Neural cell (in vitro differentiated cells): ENCODE measurements at regions not wholly inside any gene's neighbourhood (a gene's known extent, or its start where the extent isn't known, plus 50 kb on each side); places are given as distances from the start of the nearest gene placed in this dataset.

ENCODE experiments used
- H2AFZ ChIP-seq: fragments of 200-600, 300-800 bp; sonication (generic), shearing (Covaris generic); 2 replicates; pipeline ENCODE4 v1.6.0; 2014; ENCODE audit warnings: low read depth, mild to moderate bottlenecking, antibody characterized with exemption, low read length, moderate library complexity
- H3F3A ChIP-seq: fragments of 200-600 bp; shearing (Covaris generic); 2 replicates; pipeline ENCODE4 v1.6.1; 2016; ENCODE audit warnings: mild to moderate bottlenecking, moderate library complexity, mixed read lengths, antibody characterized with exemption, low read length; ENCODE audit not compliant: insufficient read depth, poor library complexity, severe bottlenecking
- H3K27ac ChIP-seq: fragments of 200-600, 300-800 bp; sonication (generic), shearing (Covaris generic); 2 replicates; pipeline ENCODE4 v1.5.1; 2014; ENCODE audit warnings: mild to moderate bottlenecking, low read length, moderate library complexity
- H3K27me3 ChIP-seq: fragments of 300-800, 200-600 bp; sonication (generic), shearing (Covaris generic); 2 replicates; pipeline ENCODE4 v1.6.0; 2014; ENCODE audit warnings: mild to moderate bottlenecking, low read depth, low read length, moderate library complexity; ENCODE audit not compliant: insufficient read depth
- H3K36me3 ChIP-seq: fragments of 300-800, 200-600 bp; sonication (generic), shearing (Covaris generic); 2 replicates; pipeline ENCODE4 v1.5.1; 2014; ENCODE audit warnings: mild to moderate bottlenecking, antibody characterized with exemption, low read length, moderate library complexity; ENCODE audit not compliant: insufficient read depth
- H3K4me2 ChIP-seq: fragments of 300-800, 200-600 bp; sonication (generic), shearing (Covaris generic); 2 replicates; pipeline ENCODE4 v1.6.0; 2014; ENCODE audit warnings: mild to moderate bottlenecking, low read length
- H3K4me3 ChIP-seq: fragments of 300-800, 200-600 bp; sonication (generic), shearing (Covaris generic); 2 replicates; pipeline ENCODE4 v1.5.1; 2014; ENCODE audit warnings: mild to moderate bottlenecking, low read length, moderate library complexity
- H3K79me2 ChIP-seq: fragments of 200-600 bp; shearing (Covaris generic); replicated peaks from 2 replicates; pipeline ENCODE4 v1.6.0; 2014; ENCODE audit warnings: mild to moderate bottlenecking, low read length, moderate library complexity; ENCODE audit not compliant: insufficient read depth
- H3K9ac ChIP-seq: fragments of 300-800, 200-600 bp; sonication (generic), shearing (Covaris generic); 2 replicates; pipeline ENCODE4 v1.6.1; 2016; ENCODE audit warnings: mild to moderate bottlenecking, low read length, mixed read lengths
- H3K9me2 ChIP-seq: fragments of 200-600 bp; shearing (Covaris generic); 2 replicates; pipeline ENCODE4 v1.6.1; 2016; ENCODE audit warnings: mild to moderate bottlenecking, low read length, mixed read lengths; ENCODE audit not compliant: insufficient read depth
- H3K9me3 ChIP-seq: fragments of 200-600, 300-800 bp; sonication (generic), shearing (Covaris generic); 2 replicates; pipeline ENCODE4 v1.6.1; 2016; ENCODE audit warnings: mild to moderate bottlenecking, mixed run types, low read length, moderate library complexity, mixed read lengths
- H4K20me1 ChIP-seq: fragments of 200-600 bp; shearing (Covaris generic); 2 replicates; pipeline ENCODE4 v1.6.1; 2016; ENCODE audit warnings: mild to moderate bottlenecking, mixed run types; ENCODE audit not compliant: insufficient read depth
- CTCF ChIP-seq: fragments of 450-650 bp; IDR thresholded peaks from 2 replicates; pipeline ENCODE4 v1.5.1; 2014; ENCODE audit warnings: antibody characterized with exemption, mild to moderate bottlenecking, moderate library complexity; ENCODE audit not compliant: poor library complexity, severe bottlenecking
- EP300 ChIP-seq: fragments of 450-650 bp; conservative IDR thresholded peaks from 2 replicates; pipeline ENCODE4 v1.6.1; 2014; ENCODE audit warnings: antibody characterized with exemption, mild to moderate bottlenecking, moderate library complexity; ENCODE audit not compliant: poor library complexity, severe bottlenecking
- EZH2 ChIP-seq: fragments of 200-600, 300-800 bp; shearing (Covaris generic), sonication (generic); IDR thresholded peaks from 2 replicates; pipeline ENCODE4 v1.6.1; 2014; ENCODE audit warnings: antibody characterized with exemption, low read length, borderline replicate concordance, mild to moderate bottlenecking; ENCODE audit not compliant: insufficient read depth, poor library complexity, severe bottlenecking
- MXI1 ChIP-seq: fragments of 450-650 bp; conservative IDR thresholded peaks from 2 replicates; pipeline ENCODE4 v1.6.1; 2014; ENCODE audit warnings: antibody characterized with exemption, mild to moderate bottlenecking; ENCODE audit not compliant: poor library complexity, severe bottlenecking
- POLR2AphosphoS5 ChIP-seq: IDR thresholded peaks from 2 replicates; pipeline ENCODE4 v1.6.1; 2012
- RAD21 ChIP-seq: fragments of 450-650 bp; conservative IDR thresholded peaks from 2 replicates; pipeline ENCODE4 v1.6.1; 2014; ENCODE audit warnings: antibody characterized with exemption, mild to moderate bottlenecking, moderate library complexity
- REST ChIP-seq: IDR thresholded peaks from 2 replicates; pipeline ENCODE4 v1.6.1; 2012; ENCODE audit warnings: borderline replicate concordance
- SMC3 ChIP-seq: fragments of 450-650 bp; conservative IDR thresholded peaks from 2 replicates; pipeline ENCODE4 v1.6.1; 2014; ENCODE audit warnings: antibody characterized with exemption, mild to moderate bottlenecking, moderate library complexity; ENCODE audit not compliant: poor library complexity
- TAF1 ChIP-seq: IDR thresholded peaks from 2 replicates; pipeline ENCODE4 v1.6.1; 2012; ENCODE audit warnings: low read depth

GRCh38 chr2:125264453-125264852 is 1239.4 kb downstream of the CNTNAP5 start:
- Histone ChIP-seq H3K36me3 (no peaks in the 10 kb centered on the region), H3K27me3 (no peaks in the 10 kb centered on the region), H2AFZ (no peak overlapping the region), H3K79me2 (no peaks in the 10 kb centered on the region), H4K20me1 (no peaks in the 10 kb centered on the region), H3K9me3 (no peaks in the 10 kb centered on the region), H3K27ac (no peak overlapping the region), H3K9ac (no peak overlapping the region), H3K4me3 (no peak overlapping the region), H3F3A (no peaks in the 10 kb centered on the region), H3K4me2 (no peak overlapping the region), H3K9me2 (no peaks in the 10 kb centered on the region)
- TF ChIP-seq SMC3 (no peak), POLR2AphosphoS5 (no peak), REST (no peak), TAF1 (no peak), EZH2 (no peak), EP300 (no peak), CTCF (no peak), RAD21 (no peak), MXI1 (no peak)

GRCh38 chr2:125267683-125268082 is 1242.6 kb downstream of the CNTNAP5 start:
- Histone ChIP-seq H3K27ac (no peak overlapping the region), H3K9me2 (no peaks in the 10 kb centered on the region), H3K36me3 (no peaks in the 10 kb centered on the region), H3K27me3 (no peaks in the 10 kb centered on the region), H3F3A (no peaks in the 10 kb centered on the region), H3K4me3 (no peak overlapping the region), H4K20me1 (no peaks in the 10 kb centered on the region), H3K9me3 (no peaks in the 10 kb centered on the region), H3K79me2 (no peaks in the 10 kb centered on the region), H2AFZ (no peak overlapping the region), H3K4me2 (no peak overlapping the region), H3K9ac (no peak overlapping the region)
- TF ChIP-seq RAD21: no peak
- no peak for TF ChIP-seq EZH2
- TF ChIP-seq POLR2AphosphoS5: no peak
- no peak for TF ChIP-seq TAF1
- no peak for TF ChIP-seq SMC3
- TF ChIP-seq CTCF: no peak
- no peak for TF ChIP-seq MXI1
- TF ChIP-seq REST: no peak
